ENCODE measurements at regions not wholly inside any gene's neighbourhood (a gene's known extent, or its start where the extent isn't known, plus 50 kb on each side); places are given as distances from the start of the nearest gene placed in this dataset.

GRCh38 chr4:116361790-116362189 is 723.6 kb downstream of the TRAM1L1 start:
- no peak overlapping the region for H3K4me3 ChIP-seq (ENCODE audit: low read depth, low read length)
- H3K27me3 ChIP-seq (ENCODE audit: control insufficient read depth, insufficient read depth, low read length): no peaks in the 10 kb centered on the region
- H3K36me3 ChIP-seq (ENCODE audit: control insufficient read depth, insufficient read depth, low read length): no peaks in the 10 kb centered on the region
- WGBS (ENCODE audit: insufficient coverage): 67% methylated on average over 1 of the region's 4 CpGs
- no peak overlapping the region for H3K27ac ChIP-seq (ENCODE audit: low read depth, low read length)
- H3K4me1 ChIP-seq (ENCODE audit: control insufficient read depth, insufficient read depth, low read length): peaks cover 4% of the 10 kb centered on the region
- DNase-seq (ENCODE audit: low read depth in 4 of 6, low spot score in 6 of 6): peak in 2 of 6 donors; percentile 3 to 26
- peaks cover 6% of the 10 kb centered on the region for H3K9me3 ChIP-seq (ENCODE audit: control insufficient read depth, insufficient read depth, low read length)

DNA sequence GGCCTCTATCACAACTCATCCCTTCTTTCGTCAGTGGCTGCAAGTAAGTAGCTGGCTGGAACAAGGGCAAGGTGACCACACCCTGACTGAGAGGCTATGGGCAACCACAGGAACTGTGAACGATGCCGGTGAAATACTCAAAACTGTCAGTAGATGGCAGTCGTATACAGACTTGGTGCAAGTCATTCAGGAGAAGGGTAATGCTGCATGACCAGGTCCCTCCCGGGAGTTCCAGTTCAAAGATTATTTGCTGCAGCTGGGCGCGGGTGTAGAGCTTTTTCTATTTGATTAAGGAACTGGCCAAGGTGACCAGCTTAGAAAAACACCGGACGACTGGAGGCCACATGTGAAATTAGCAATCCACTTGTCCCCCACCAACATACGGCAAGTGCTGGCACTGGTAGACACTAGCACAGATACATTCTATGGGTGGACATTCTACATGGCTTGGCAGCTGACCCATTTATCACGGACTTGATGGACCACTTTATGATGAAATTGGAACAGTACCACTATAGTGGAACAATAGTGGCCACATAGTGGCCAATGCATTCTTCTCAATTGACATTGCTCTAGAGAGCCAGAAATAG is 726.6 kb downstream of the TRAM1L1 start:
- Histone ChIP-seq H3K27ac (ENCODE audit: low read depth, low read length) (no peak overlapping the region), H3K4me1 (ENCODE audit: control insufficient read depth, insufficient read depth, low read length) (peaks cover 4% of the 10 kb centered on the region), H3K4me3 (ENCODE audit: low read depth, low read length) (no peak overlapping the region), H3K36me3 (ENCODE audit: control insufficient read depth, insufficient read depth, low read length) (no peaks in the 10 kb centered on the region), H3K9me3 (ENCODE audit: control insufficient read depth, insufficient read depth, low read length) (peaks cover 6% of the 10 kb centered on the region), H3K27me3 (ENCODE audit: control insufficient read depth, insufficient read depth, low read length) (no peaks in the 10 kb centered on the region)
- 68% methylated on average over 8 of the region's 11 CpGs for WGBS (ENCODE audit: insufficient coverage)
- peak in 1 of 6 donors; percentile 15 for DNase-seq (ENCODE audit: low read depth in 4 of 6, low spot score in 6 of 6)

DNA sequence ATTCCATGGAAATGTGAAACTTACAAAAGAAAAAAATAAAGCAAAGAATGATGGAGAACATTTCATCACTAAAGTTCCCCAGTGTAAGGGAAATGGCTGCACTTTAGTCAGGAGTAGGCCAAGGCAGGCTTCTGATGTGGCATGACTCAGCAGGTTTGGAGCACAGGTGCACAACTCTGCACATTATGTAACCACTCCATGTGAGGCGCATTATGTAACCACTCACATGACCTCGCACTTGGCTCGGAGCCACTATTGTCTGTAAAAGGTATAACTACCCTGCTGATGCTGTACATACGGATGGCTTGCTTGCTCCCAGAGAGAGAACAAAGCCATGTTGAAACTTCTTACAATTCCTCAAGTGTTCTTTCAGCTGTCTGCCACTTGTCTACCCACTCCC is 727.6 kb downstream of the TRAM1L1 start:
- Histone ChIP-seq H3K4me3 (ENCODE audit: low read depth, low read length) (no peak overlapping the region), H3K27ac (ENCODE audit: low read depth, low read length) (no peak overlapping the region), H3K36me3 (ENCODE audit: control insufficient read depth, insufficient read depth, low read length) (no peaks in the 10 kb centered on the region), H3K4me1 (ENCODE audit: control insufficient read depth, insufficient read depth, low read length) (no peaks in the 10 kb centered on the region), H3K27me3 (ENCODE audit: control insufficient read depth, insufficient read depth, low read length) (no peaks in the 10 kb centered on the region), H3K9me3 (ENCODE audit: control insufficient read depth, insufficient read depth, low read length) (peaks cover 6% of the 10 kb centered on the region)
- WGBS (ENCODE audit: insufficient coverage): 100% methylated on average over 4 of the region's 4 CpGs
- no peak for DNase-seq (ENCODE audit: low read depth in 4 of 6, low spot score in 6 of 6)

DNA sequence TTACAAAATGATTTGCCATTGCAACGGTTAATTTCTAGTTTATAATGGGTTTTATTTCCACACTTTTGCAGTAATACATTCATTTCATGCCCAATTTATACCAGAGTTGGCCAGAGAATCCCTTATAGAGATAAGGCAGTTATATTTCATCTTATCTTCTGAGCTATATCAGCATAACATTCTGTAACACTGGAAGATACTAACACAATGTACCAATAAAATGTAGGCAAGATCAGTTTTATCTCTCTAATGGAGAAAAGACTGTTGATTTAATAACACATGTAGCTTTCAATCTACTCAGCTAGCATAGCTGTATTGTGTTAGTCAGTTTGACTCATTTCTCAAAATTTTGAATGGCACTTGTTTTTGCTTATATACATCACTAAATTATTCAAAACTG is 738.6 kb downstream of the TRAM1L1 start:
- DNase-seq (ENCODE audit: low read depth in 4 of 6, low spot score in 6 of 6): peak in 1 of 6 donors; percentile 28
- no peak overlapping the region for H3K4me3 ChIP-seq (ENCODE audit: low read depth, low read length)
- H3K4me1 ChIP-seq (ENCODE audit: control insufficient read depth, insufficient read depth, low read length): no peaks in the 10 kb centered on the region
- H3K27me3 ChIP-seq (ENCODE audit: control insufficient read depth, insufficient read depth, low read length): no peaks in the 10 kb centered on the region
- no CpG with 5 or more reads among the region's 1 CpG for WGBS (ENCODE audit: insufficient coverage)
- no peak overlapping the region for H3K27ac ChIP-seq (ENCODE audit: low read depth, low read length)
- no peaks in the 10 kb centered on the region for H3K9me3 ChIP-seq (ENCODE audit: control insufficient read depth, insufficient read depth, low read length)
- no peaks in the 10 kb centered on the region for H3K36me3 ChIP-seq (ENCODE audit: control insufficient read depth, insufficient read depth, low read length)

GRCh38 chr4:116343809-116344208 is 741.6 kb downstream of the TRAM1L1 start:
- Histone ChIP-seq H3K27ac (ENCODE audit: low read depth, low read length) (no peak overlapping the region), H3K9me3 (ENCODE audit: control insufficient read depth, insufficient read depth, low read length) (no peaks in the 10 kb centered on the region), H3K4me3 (ENCODE audit: low read depth, low read length) (no peak overlapping the region), H3K4me1 (ENCODE audit: control insufficient read depth, insufficient read depth, low read length) (no peaks in the 10 kb centered on the region), H3K36me3 (ENCODE audit: control insufficient read depth, insufficient read depth, low read length) (no peaks in the 10 kb centered on the region), H3K27me3 (ENCODE audit: control insufficient read depth, insufficient read depth, low read length) (no peaks in the 10 kb centered on the region)
- DNase-seq (ENCODE audit: low read depth in 4 of 6, low spot score in 6 of 6): no peak
- WGBS (ENCODE audit: insufficient coverage): 100% methylated on average over 1 of the region's 2 CpGs

GRCh38 chr4:116342143-116342542 is 743.2 kb downstream of the TRAM1L1 start:
- H3K4me1 ChIP-seq (ENCODE audit: control insufficient read depth, insufficient read depth, low read length): no peaks in the 10 kb centered on the region
- DNase-seq (ENCODE audit: low read depth in 4 of 6, low spot score in 6 of 6): no peak
- H3K4me3 ChIP-seq (ENCODE audit: low read depth, low read length): no peak overlapping the region
- H3K36me3 ChIP-seq (ENCODE audit: control insufficient read depth, insufficient read depth, low read length): no peaks in the 10 kb centered on the region
- no peaks in the 10 kb centered on the region for H3K9me3 ChIP-seq (ENCODE audit: control insufficient read depth, insufficient read depth, low read length)
- WGBS (ENCODE audit: insufficient coverage): no CpG with 5 or more reads among the region's 2 CpGs
- no peaks in the 10 kb centered on the region for H3K27me3 ChIP-seq (ENCODE audit: control insufficient read depth, insufficient read depth, low read length)
- H3K27ac ChIP-seq (ENCODE audit: low read depth, low read length): no peak overlapping the region

DNA sequence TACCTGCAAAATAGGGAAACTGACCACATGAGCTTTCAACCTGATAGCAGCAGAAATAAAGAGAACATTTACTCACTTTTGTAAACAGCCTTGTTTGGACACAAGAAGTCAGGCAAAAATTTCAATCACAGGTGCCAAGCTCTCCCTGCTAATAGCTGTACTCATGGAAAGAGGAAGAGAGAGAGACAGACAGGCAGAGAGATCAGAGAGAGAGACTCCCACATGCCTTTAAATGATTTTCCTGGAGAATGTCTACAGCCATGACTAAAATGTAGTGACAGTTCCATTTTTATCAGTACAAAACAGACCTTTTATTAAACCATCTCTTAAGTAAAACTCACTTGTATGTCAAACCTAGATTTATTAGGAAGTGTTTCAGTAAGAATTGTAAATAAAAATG is 752.9 kb downstream of the TRAM1L1 start:
- Histone ChIP-seq H3K9me3 (ENCODE audit: control insufficient read depth, insufficient read depth, low read length) (no peaks in the 10 kb centered on the region), H3K27me3 (ENCODE audit: control insufficient read depth, insufficient read depth, low read length) (no peaks in the 10 kb centered on the region), H3K4me3 (ENCODE audit: low read depth, low read length) (no peak overlapping the region), H3K27ac (ENCODE audit: low read depth, low read length) (no peak overlapping the region), H3K36me3 (ENCODE audit: control insufficient read depth, insufficient read depth, low read length) (no peaks in the 10 kb centered on the region), H3K4me1 (ENCODE audit: control insufficient read depth, insufficient read depth, low read length) (no peaks in the 10 kb centered on the region)
- peak in 1 of 6 donors; percentile 1 for DNase-seq (ENCODE audit: low read depth in 4 of 6, low spot score in 6 of 6)

GRCh38 chr4:116328261-116328860 is 757.0 kb downstream of the TRAM1L1 start:
- Histone ChIP-seq H3K4me3 (ENCODE audit: low read depth, low read length) (no peak overlapping the region), H3K36me3 (ENCODE audit: control insufficient read depth, insufficient read depth, low read length) (no peaks in the 10 kb centered on the region), H3K9me3 (ENCODE audit: control insufficient read depth, insufficient read depth, low read length) (no peaks in the 10 kb centered on the region), H3K4me1 (ENCODE audit: control insufficient read depth, insufficient read depth, low read length) (no peaks in the 10 kb centered on the region), H3K27me3 (ENCODE audit: control insufficient read depth, insufficient read depth, low read length) (no peaks in the 10 kb centered on the region), H3K27ac (ENCODE audit: low read depth, low read length) (no peak overlapping the region)
- WGBS (ENCODE audit: insufficient coverage): no CpG with 5 or more reads among the region's 2 CpGs
- DNase-seq (ENCODE audit: low read depth in 4 of 6, low spot score in 6 of 6): no peak

- no peak overlapping the region for H3K27ac ChIP-seq (ENCODE audit: low read depth, low read length)
- DNase-seq (ENCODE audit: low read depth in 4 of 6, low spot score in 6 of 6): no peak
- H3K27me3 ChIP-seq (ENCODE audit: control insufficient read depth, insufficient read depth, low read length): no peaks in the 10 kb centered on the region
- no peaks in the 10 kb centered on the region for H3K9me3 ChIP-seq (ENCODE audit: control insufficient read depth, insufficient read depth, low read length)
- H3K36me3 ChIP-seq (ENCODE audit: control insufficient read depth, insufficient read depth, low read length): no peaks in the 10 kb centered on the region
- H3K4me1 ChIP-seq (ENCODE audit: control insufficient read depth, insufficient read depth, low read length): no peaks in the 10 kb centered on the region
- WGBS (ENCODE audit: insufficient coverage): no CpG with 5 or more reads among the region's 4 CpGs
- H3K4me3 ChIP-seq (ENCODE audit: low read depth, low read length): no peak overlapping the region
Observed at GRCh38 chr4:116323606-116324005, 761.8 kb downstream of the TRAM1L1 start.

- Histone ChIP-seq H3K4me3 (ENCODE audit: low read depth, low read length) (no peak overlapping the region), H3K36me3 (ENCODE audit: control insufficient read depth, insufficient read depth, low read length) (no peaks in the 10 kb centered on the region), H3K9me3 (ENCODE audit: control insufficient read depth, insufficient read depth, low read length) (no peaks in the 10 kb centered on the region), H3K27ac (ENCODE audit: low read depth, low read length) (no peak overlapping the region), H3K27me3 (ENCODE audit: control insufficient read depth, insufficient read depth, low read length) (no peaks in the 10 kb centered on the region), H3K4me1 (ENCODE audit: control insufficient read depth, insufficient read depth, low read length) (no peaks in the 10 kb centered on the region)
- 90% methylated on average over 3 of the region's 5 CpGs for WGBS (ENCODE audit: insufficient coverage)
- no peak for DNase-seq (ENCODE audit: low read depth in 4 of 6, low spot score in 6 of 6)
Observed at GRCh38 chr4:116321471-116321870, 763.9 kb downstream of the TRAM1L1 start.

All from spinal cord (tissue), 9 donors.